ENCODE measurements at regions not wholly inside any gene's neighbourhood (a gene's known extent, or its start where the extent isn't known, plus 50 kb on each side); places are given as distances from the start of the nearest gene placed in this dataset.

GRCh38 chr5:113755516-113755915 lies 242.0 kb downstream of the YTHDC2 start:
- Histone ChIP-seq H3K4me1 (no peaks in the 10 kb centered on the region), H3K27ac (no peak overlapping the region), H3K27me3 (no peaks in the 10 kb centered on the region), H3K4me3 (no peak overlapping the region), H3K9me3 (no peaks in the 10 kb centered on the region), H3K36me3 (replicated peaks in 1 of 2; ENCODE audit: insufficient read depth in 1 of 2, low read depth in 2 of 2) (no peaks in the 10 kb centered on the region)
- intact Hi-C loops (cut with DNase I), result no loop called here
- no peak for ATAC-seq
- DNase-seq, result no peak
- WGBS, 2 donors, result 73 to 75% methylated on average over 3 of the region's 3 CpGs
- no peak for TF ChIP-seq CTCF (IDR thresholded peaks at IDR 0.05)
- TF ChIP-seq POLR2A (IDR thresholded peaks at IDR 0.05), result no peak

- H3K4me1 ChIP-seq, result no peaks in the 10 kb centered on the region
- H3K4me3 ChIP-seq, result no peak overlapping the region
- H3K36me3 ChIP-seq (replicated peaks in 1 of 2; ENCODE audit: insufficient read depth in 1 of 2, low read depth in 2 of 2), result no peaks in the 10 kb centered on the region
- ATAC-seq (no peak), DNase-seq (no peak)
- H3K27me3 ChIP-seq, result no peaks in the 10 kb centered on the region
- no peak for TF ChIP-seq CTCF (IDR thresholded peaks at IDR 0.05)
- TF ChIP-seq POLR2A (IDR thresholded peaks at IDR 0.05), result no peak
- intact Hi-C loops (cut with DNase I), result no loop called here
- 30 to 45% methylated on average over 2 of the region's 2 CpGs for WGBS, 2 donors
- no peak overlapping the region for H3K27ac ChIP-seq
- no peaks in the 10 kb centered on the region for H3K9me3 ChIP-seq
These were observed 244.0 kb downstream of the YTHDC2 start for GRCh38 chr5:113757508-113757907.

GRCh38 chr5:113759505-113759904 lies 246.0 kb downstream of the YTHDC2 start:
- Histone ChIP-seq H3K4me3 (no peak overlapping the region), H3K27me3 (no peaks in the 10 kb centered on the region), H3K27ac (no peak overlapping the region), H3K4me1 (no peaks in the 10 kb centered on the region), H3K9me3 (no peaks in the 10 kb centered on the region), H3K36me3 (replicated peaks in 1 of 2; ENCODE audit: insufficient read depth in 1 of 2, low read depth in 2 of 2) (no peaks in the 10 kb centered on the region)
- no peak for DNase-seq
- WGBS, 2 donors, result 26 to 34% methylated on average over 2 of the region's 2 CpGs
- no peak for TF ChIP-seq CTCF (IDR thresholded peaks at IDR 0.05)
- TF ChIP-seq POLR2A (IDR thresholded peaks at IDR 0.05), result no peak
- intact Hi-C loops (cut with DNase I), result no loop called here
- ATAC-seq, result no peak

GRCh38 chr5:113760486-113760885 lies 247.0 kb downstream of the YTHDC2 start:
- Histone ChIP-seq H3K36me3 (replicated peaks in 1 of 2; ENCODE audit: insufficient read depth in 1 of 2, low read depth in 2 of 2) (no peaks in the 10 kb centered on the region), H3K27ac (no peak overlapping the region), H3K27me3 (no peaks in the 10 kb centered on the region), H3K4me1 (no peaks in the 10 kb centered on the region), H3K4me3 (no peak overlapping the region), H3K9me3 (no peaks in the 10 kb centered on the region)
- ATAC-seq (no peak), DNase-seq (no peak)
- no peak for TF ChIP-seq POLR2A (IDR thresholded peaks at IDR 0.05)
- no peak for TF ChIP-seq CTCF (IDR thresholded peaks at IDR 0.05)
- intact Hi-C loops (cut with DNase I), result no loop called here
- WGBS, 2 donors, result 25 to 42% methylated on average over 1 of the region's 1 CpG

GRCh38 chr5:113761594-113761993 lies 248.1 kb downstream of the YTHDC2 start:
- no peaks in the 10 kb centered on the region for H3K27me3 ChIP-seq
- no peak for ATAC-seq
- DNase-seq, result no peak
- H3K27ac ChIP-seq, result no peak overlapping the region
- intact Hi-C loops (cut with DNase I), result no loop called here
- H3K4me3 ChIP-seq, result no peak overlapping the region
- no peaks in the 10 kb centered on the region for H3K4me1 ChIP-seq
- no peaks in the 10 kb centered on the region for H3K36me3 ChIP-seq (replicated peaks in 1 of 2; ENCODE audit: insufficient read depth in 1 of 2, low read depth in 2 of 2)
- H3K9me3 ChIP-seq, result peaks cover 0 to 7% (median 0%) of the 10 kb centered on the region in 3 donors
- TF ChIP-seq POLR2A (IDR thresholded peaks at IDR 0.05), result no peak
- no peak for TF ChIP-seq CTCF (IDR thresholded peaks at IDR 0.05)
- WGBS, 2 donors, result 47 to 71% methylated on average over 1 of the region's 1 CpG
